NCI-H524 treated with DMSO at 0.1 percent for 48 hours (cell line): ENCODE measurements at regions not wholly inside any gene's neighbourhood (a gene's known extent, or its start where the extent isn't known, plus 50 kb on each side); places are given as distances from the start of the nearest gene placed in this dataset.
A peak's percentile ranks its signal among the peaks of the same experiment; 100 is the strongest.

Experiments
- DNase-seq: peaks from one replicate; lab custom pipeline; 2025; lab: John Stamatoyannopoulos, UW

- no peak for DNase-seq
These were observed 454.9 kb downstream of the LMO7 start for GRCh38 chr13:76091076-76091475.

GRCh38 chr13:76086729-76087128 lies 450.6 kb downstream of the LMO7 start:
- no peak for DNase-seq

- no peak for DNase-seq
These were observed 431.7 kb downstream of the LMO7 start for GRCh38 chr13:76067850-76068249.

GRCh38 chr13:76053181-76053580 lies 417.1 kb downstream of the LMO7 start:
- DNase-seq, result no peak

GRCh38 chr13:76049376-76049746 lies 413.2 kb downstream of the LMO7 start:
- DNase-seq, result no peak

GRCh38 chr13:76048675-76049375 lies 412.7 kb downstream of the LMO7 start:
- DNase-seq, result no peak

- no peak for DNase-seq
These were observed 412.0 kb downstream of the LMO7 start for GRCh38 chr13:76048131-76048530.

- no peak for DNase-seq
These were observed 407.7 kb downstream of the LMO7 start for GRCh38 chr13:76043874-76044273.

GRCh38 chr13:76038920-76039716 lies 403.0 kb downstream of the LMO7 start:
- peak; percentile 6 for DNase-seq

GRCh38 chr13:76036176-76036575 lies 400.0 kb downstream of the LMO7 start:
- no peak for DNase-seq

GRCh38 chr13:76035711-76036110 lies 399.6 kb downstream of the LMO7 start:
- no peak for DNase-seq

GRCh38 chr13:76029706-76030105 lies 393.6 kb downstream of the LMO7 start:
- no peak for DNase-seq

GRCh38 chr13:76029088-76029487 lies 393.0 kb downstream of the LMO7 start:
- DNase-seq, result no peak

GRCh38 chr13:76027131-76027530 lies 391.0 kb downstream of the LMO7 start:
- no peak for DNase-seq

GRCh38 chr13:76025392-76025791 lies 389.3 kb downstream of the LMO7 start:
- no peak for DNase-seq

GRCh38 chr13:76024151-76024550 lies 388.0 kb downstream of the LMO7 start:
- DNase-seq, result no peak

GRCh38 chr13:76023652-76024051 lies 387.5 kb downstream of the LMO7 start:
- no peak for DNase-seq

GRCh38 chr13:76020421-76020955 lies 384.4 kb downstream of the LMO7 start:
- DNase-seq, result no peak

- DNase-seq, result no peak
These were observed 383.4 kb downstream of the LMO7 start for GRCh38 chr13:76019421-76020044.

GRCh38 chr13:76017861-76018556 lies 381.9 kb downstream of the LMO7 start:
- no peak for DNase-seq

- DNase-seq, result no peak
These were observed 380.8 kb downstream of the LMO7 start for GRCh38 chr13:76016799-76017400.
